K562 (cell line): ENCODE measurements at regions not wholly inside any gene's neighbourhood (a gene's known extent, or its start where the extent isn't known, plus 50 kb on each side); places are given as distances from the start of the nearest gene placed in this dataset.

ENCODE experiments used
- ATAC-seq: fragments of 200-7000 bp; cut with Tn5 transposase; 3 replicates; pipeline ENCODE4 v1.9.1; 2020; ENCODE audit warnings: moderate library complexity
- BruUV-seq: library from RNA; stranded (reverse); fragments of 400-500 nt; replicated peaks from 2 replicates; lab custom pipeline; 2021; lab: Mats Ljungman, UMichigan
- CTCF ChIA-PET: fragments of 300-600 bp; formaldehyde crosslinking; extraction: SDS; loops from one replicate; lab custom pipeline; 2021; ENCODE audit warnings: low intra/inter-chr PET ratio; lab: Yijun Ruan, JAX
- POLR2A ChIA-PET: fragments of 300-600, 350-650 bp; sonication (Branson Sonifier 250); formaldehyde crosslinking; extraction: SDS; loops from one replicate; lab custom pipeline; 2021; ENCODE audit warnings: antibody characterized with exemption, inconsistent platforms; lab: Yijun Ruan, JAX
- DNase-seq, 4 experiments: peaks; one replicate each; pipeline versions ENCODE4 v3.0.0 to v3.0.0-alpha.2; 2011 to 2018; ENCODE audit warnings: low spot score in 3 of 4, mixed read lengths in 3 of 4; ENCODE audit errors: extremely low read depth in 1 of 4
- FAIRE-seq: peaks from 2 replicates; lab custom pipeline; 2011; peaks lifted over from hg19 to GRCh38; lab: Jason Lieb, UNC
- H2AFZ ChIP-seq: 2 replicates; pipeline ENCODE4 v1.6.0; 2011; ENCODE audit warnings: low read depth, low read length, control low read depth, inconsistent platforms
- H3K27ac ChIP-seq: fragments of 200-600 bp; 3 replicates; pipeline ENCODE4 v1.8.0; 2011; ENCODE audit warnings: low read depth, mild to moderate bottlenecking, control low read depth, inconsistent platforms, low read length, moderate library complexity, mixed read lengths; ENCODE audit errors: extremely low read depth
- H3K27me3 ChIP-seq, 2 experiments: fragments of 300-600 bp in 1 of 2; 2 replicates in 1 of 2; 3 replicates in 1 of 2; pipeline versions ENCODE4 v1.6.0 to v1.8.0; 2011; ENCODE audit warnings: inconsistent platforms in 2 of 2, low read length in 2 of 2, mild to moderate bottlenecking in 1 of 2, mixed read lengths in 1 of 2, moderate library complexity in 1 of 2; ENCODE audit not compliant: control insufficient read depth in 2 of 2, insufficient read depth in 2 of 2
- H3K36me3 ChIP-seq: fragments of 300-600 bp; 3 replicates; pipeline ENCODE4 v1.8.0; 2011; ENCODE audit warnings: mild to moderate bottlenecking, low read length, inconsistent platforms; ENCODE audit not compliant: control insufficient read depth, insufficient read depth
- H3K4me1 ChIP-seq, 2 experiments: fragments of 200-600 bp in 1 of 2; replicated peaks in 1 of 2; 2 replicates in 1 of 2; 3 replicates in 1 of 2; pipeline versions ENCODE4 v1.5.1 to v1.8.0; 2011; ENCODE audit warnings: inconsistent platforms in 2 of 2, low read length in 2 of 2, mild to moderate bottlenecking in 1 of 2, mixed read lengths in 1 of 2, moderate library complexity in 1 of 2; ENCODE audit not compliant: control insufficient read depth in 2 of 2, insufficient read depth in 2 of 2
- H3K4me2 ChIP-seq: 2 replicates; pipeline ENCODE4 v1.6.1; 2011; ENCODE audit warnings: low read length, control low read depth, inconsistent platforms, mixed read lengths; ENCODE audit not compliant: insufficient read depth
- H3K4me3 ChIP-seq: fragments of 200-600 bp; sonication (generic), shearing (Covaris generic); 2 replicates; pipeline ENCODE4 v1.5.1; 2016; ENCODE audit warnings: control low read depth, inconsistent platforms
- H3K79me2 ChIP-seq: fragments of 200-600 bp; 3 replicates; pipeline ENCODE4 v1.8.0; 2011; ENCODE audit warnings: low read length, inconsistent platforms; ENCODE audit not compliant: control insufficient read depth, insufficient read depth
- H3K9ac ChIP-seq, 2 experiments: 2 replicates each; pipeline versions ENCODE4 v1.6.0 to v1.6.1; 2011; ENCODE audit warnings: low read depth in 2 of 2, low read length in 2 of 2, control low read depth in 1 of 2, inconsistent platforms in 1 of 2, mild to moderate bottlenecking in 1 of 2, mixed read lengths in 1 of 2; ENCODE audit not compliant: insufficient read depth in 1 of 2
- H3K9me1 ChIP-seq: one replicate; pipeline ENCODE4 v1.6.0; 2011; ENCODE audit warnings: inconsistent platforms, mild to moderate bottlenecking, low read length, moderate library complexity; ENCODE audit not compliant: control insufficient read depth, insufficient read depth
- H3K9me3 ChIP-seq: replicated peaks from 2 replicates; pipeline ENCODE4 v1.5.1; 2011; ENCODE audit warnings: low read depth, low read length, inconsistent platforms; ENCODE audit not compliant: control insufficient read depth, insufficient read depth
- H4K20me1 ChIP-seq: replicated peaks from 2 replicates; pipeline ENCODE4 v1.6.1; 2011; ENCODE audit warnings: low read length, inconsistent platforms, mixed read lengths; ENCODE audit not compliant: control insufficient read depth, insufficient read depth
- DDX20 ChIP-seq: fragments of 450-650 bp; IDR thresholded peaks from 2 replicates; pipeline ENCODE4 v1.6.1; 2016; ENCODE audit warnings: missing genetic modification characterization, low read depth, mild to moderate bottlenecking, missing compliant biosample characterization, moderate library complexity
- ETV1 ChIP-seq: fragments of 450-650 bp; conservative IDR thresholded peaks from 2 replicates; pipeline ENCODE4 v1.6.1; 2016; ENCODE audit warnings: missing genetic modification characterization, control low read depth, low read depth, missing compliant biosample characterization
- HDGF ChIP-seq: fragments of 450-650 bp; IDR thresholded peaks from 2 replicates; pipeline ENCODE4 v1.6.1; 2016
- KDM1A ChIP-seq, 2 experiments: fragments of 450-650 bp; IDR thresholded peaks; 2 replicates each; pipeline ENCODE4 v1.6.1; 2016; ENCODE audit warnings: mild to moderate bottlenecking in 2 of 2
- MAZ ChIP-seq, 2 experiments: fragments of 450-650 bp in 1 of 2; sonication (generic) in 1 of 2; formaldehyde crosslinking; IDR thresholded peaks in 1 of 2; conservative IDR thresholded peaks in 1 of 2; 2 replicates each; pipeline versions ENCODE4 v1.4.0 to v1.5.0; 2020; ENCODE audit warnings: mild to moderate bottlenecking in 1 of 2, missing genetic modification reagents in 1 of 2
- MEF2A ChIP-seq: IDR thresholded peaks from 2 replicates; pipeline ENCODE4 v1.6.1; 2011; ENCODE audit warnings: low read depth, mild to moderate bottlenecking, low read length, moderate library complexity; ENCODE audit not compliant: control insufficient read depth
- SAFB ChIP-seq: fragments of 200-400 bp; formaldehyde crosslinking; IDR thresholded peaks from 2 replicates; pipeline ENCODE4 v1.6.1; 2017; ENCODE audit warnings: low read depth, low read length, borderline replicate concordance
- SIN3B ChIP-seq: fragments of 450-650 bp; IDR thresholded peaks from 2 replicates; pipeline ENCODE4 v1.6.1; 2017; ENCODE audit warnings: low read depth, mild to moderate bottlenecking, moderate library complexity
- ZC3H11A ChIP-seq: IDR thresholded peaks from 2 replicates; pipeline ENCODE4 v1.6.1; 2012; ENCODE audit warnings: low read depth, low read length, improper control_type of control experiment
- ZNF3 ChIP-seq: fragments of 250-450 bp; sonication (Bioruptor Pico); IDR thresholded peaks from 2 replicates; pipeline ENCODE4 v1.5.0; 2021; ENCODE audit warnings: mild to moderate bottlenecking, moderate library complexity
- WGBS: fragments of 100-300 bp; shearing (Covaris generic); methylation state at CpG from one replicate; pipeline ENCODE4 v1.1.6; 2016; ENCODE audit warnings: low coverage, mixed read lengths; ENCODE audit not compliant: insufficient coverage; ENCODE audit errors: missing lambda C conversion rate; 5-methylcytosine and 5-hydroxymethylcytosine counted together
- in situ Hi-C: fragments of 300-500 bp; cut with MboI; formaldehyde crosslinking; loops from 4 replicates; pipeline ENCODE4 v1.15.0; 2018; ENCODE audit warnings: inconsistent platforms, mixed read lengths
- intact Hi-C: fragments of 100-400 bp; cut with micrococcal nuclease; formaldehyde crosslinking; loops from 2 replicates; pipeline ENCODE4 v1.14.2; 2022
- TF ChIP-seq, protein P1 (sequence below): fragments of 250-450 bp; sonication (Bioruptor Pico); IDR thresholded peaks from 2 replicates; pipeline ENCODE4 v1.8.0; 2021; ENCODE audit warnings: moderate library complexity, mild to moderate bottlenecking, inconsistent platforms
- TF ChIP-seq, protein P2 (sequence below): fragments of 250-450 bp; sonication (Bioruptor Pico); IDR thresholded peaks from 2 replicates; pipeline ENCODE4 v1.8.0; 2022; ENCODE audit warnings: moderate library complexity, mild to moderate bottlenecking, inconsistent platforms

DNA sequence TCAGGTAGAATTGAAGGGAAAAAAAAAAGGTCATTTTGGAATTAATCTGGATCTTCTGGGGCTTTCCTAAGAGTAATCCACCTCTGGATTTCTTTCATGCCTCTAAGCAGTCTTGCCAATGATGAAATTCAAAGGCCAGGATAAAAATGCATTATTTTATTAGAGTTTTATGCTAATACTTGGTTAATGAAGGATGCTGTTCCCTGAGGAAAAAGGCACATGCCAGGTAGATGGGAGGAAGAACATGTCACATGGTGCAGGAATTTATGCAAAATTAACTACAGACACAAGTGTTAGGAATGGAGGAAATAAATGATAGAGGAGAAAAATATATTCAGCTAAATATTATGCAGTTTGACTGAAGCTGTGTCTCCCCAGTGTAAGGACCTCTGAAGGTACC is 792.0 kb downstream of the ETS1 start (continued):
- TF ChIP-seq, protein P1, sequence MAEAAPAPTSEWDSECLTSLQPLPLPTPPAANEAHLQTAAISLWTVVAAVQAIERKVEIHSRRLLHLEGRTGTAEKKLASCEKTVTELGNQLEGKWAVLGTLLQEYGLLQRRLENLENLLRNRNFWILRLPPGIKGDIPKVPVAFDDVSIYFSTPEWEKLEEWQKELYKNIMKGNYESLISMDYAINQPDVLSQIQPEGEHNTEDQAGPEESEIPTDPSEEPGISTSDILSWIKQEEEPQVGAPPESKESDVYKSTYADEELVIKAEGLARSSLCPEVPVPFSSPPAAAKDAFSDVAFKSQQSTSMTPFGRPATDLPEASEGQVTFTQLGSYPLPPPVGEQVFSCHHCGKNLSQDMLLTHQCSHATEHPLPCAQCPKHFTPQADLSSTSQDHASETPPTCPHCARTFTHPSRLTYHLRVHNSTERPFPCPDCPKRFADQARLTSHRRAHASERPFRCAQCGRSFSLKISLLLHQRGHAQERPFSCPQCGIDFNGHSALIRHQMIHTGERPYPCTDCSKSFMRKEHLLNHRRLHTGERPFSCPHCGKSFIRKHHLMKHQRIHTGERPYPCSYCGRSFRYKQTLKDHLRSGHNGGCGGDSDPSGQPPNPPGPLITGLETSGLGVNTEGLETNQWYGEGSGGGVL (CRISPR knock-in tag): no peak
- TF ChIP-seq ETV1 (tag): no peak

DNA sequence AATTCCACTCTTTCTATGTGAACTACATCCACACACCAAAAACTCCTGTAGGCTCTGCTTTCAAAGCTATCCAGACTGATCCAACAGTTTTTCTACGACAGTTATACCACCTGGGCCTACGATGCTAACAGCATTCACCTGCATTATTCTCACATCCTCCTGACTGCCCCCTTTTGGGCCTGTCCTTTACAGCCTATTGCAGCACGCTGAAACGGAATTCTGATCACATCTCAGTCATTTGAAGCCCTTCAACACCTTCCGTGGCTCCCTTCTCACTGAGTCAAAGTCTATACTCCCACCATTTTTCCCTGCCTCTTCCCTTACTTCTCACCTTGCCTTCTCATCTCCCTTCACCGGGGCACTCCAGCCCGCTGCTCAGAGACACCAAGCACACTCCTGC is 791.3 kb upstream of the KIRREL3 start:
- H3K79me2 ChIP-seq: no peaks in the 10 kb centered on the region
- TF ChIP-seq ZC3H11A (no peak), DDX20 (tag) (no peak), KDM1A (IDR thresholded peaks at IDR 0.05) (no peak), MAZ (CRISPR knock-in tag; conservative IDR thresholded peaks at IDR 0.05 in 1 of 2, IDR thresholded peaks at IDR 0.05 in 1 of 2) (no peak), MEF2A (no peak), ZNF3 (CRISPR knock-in tag) (no peak), HDGF (no peak), SAFB (no peak), SIN3B (no peak)
- TF ChIP-seq, protein P2, sequence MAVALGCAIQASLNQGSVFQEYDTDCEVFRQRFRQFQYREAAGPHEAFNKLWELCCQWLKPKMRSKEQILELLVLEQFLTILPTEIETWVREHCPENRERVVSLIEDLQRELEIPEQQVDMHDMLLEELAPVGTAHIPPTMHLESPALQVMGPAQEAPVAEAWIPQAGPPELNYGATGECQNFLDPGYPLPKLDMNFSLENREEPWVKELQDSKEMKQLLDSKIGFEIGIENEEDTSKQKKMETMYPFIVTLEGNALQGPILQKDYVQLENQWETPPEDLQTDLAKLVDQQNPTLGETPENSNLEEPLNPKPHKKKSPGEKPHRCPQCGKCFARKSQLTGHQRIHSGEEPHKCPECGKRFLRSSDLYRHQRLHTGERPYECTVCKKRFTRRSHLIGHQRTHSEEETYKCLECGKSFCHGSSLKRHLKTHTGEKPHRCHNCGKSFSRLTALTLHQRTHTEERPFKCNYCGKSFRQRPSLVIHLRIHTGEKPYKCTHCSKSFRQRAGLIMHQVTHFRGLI (CRISPR knock-in tag): no peak
- CTCF ChIA-PET: no interaction called here
- ATAC-seq (no peak), DNase-seq (no peak), FAIRE-seq (no peak)
- intact Hi-C loops (no loop called here), in situ Hi-C loops (no loop called here)
- 2% methylated on average over 6 of the region's 7 CpGs for WGBS
- H3K4me3 ChIP-seq: no peak overlapping the region
- H2AFZ ChIP-seq: no peak overlapping the region
- no peaks in the 10 kb centered on the region for H3K4me1 ChIP-seq
- POLR2A ChIA-PET: no interaction called here
- H3K27me3 ChIP-seq: no peaks in the 10 kb centered on the region
- H3K9me3 ChIP-seq: no peaks in the 10 kb centered on the region
- H3K27ac ChIP-seq: no peak overlapping the region
- H3K4me2 ChIP-seq: no peak overlapping the region
- no TSS peak for BruUV-seq
- no peaks in the 10 kb centered on the region for H4K20me1 ChIP-seq
- H3K9me1 ChIP-seq: no peaks in the 10 kb centered on the region
- H3K36me3 ChIP-seq: no peaks in the 10 kb centered on the region
- H3K9ac ChIP-seq: no peak overlapping the region
